Upper lobe of right lung (tissue), 1 donor: ENCODE measurements at regions not wholly inside any gene's neighbourhood (a gene's known extent, or its start where the extent isn't known, plus 50 kb on each side); places are given as distances from the start of the nearest gene placed in this dataset.

Source experiments
- ATAC-seq: fragments of 200-7000 bp; cut with Tn5 transposase; one replicate; pipeline ENCODE4 v1.9.1; 2020; ENCODE audit warnings: mild to moderate bottlenecking, moderate library complexity
- DNase-seq: peaks from one replicate; pipeline ENCODE4 v3.0.0-alpha.2; 2020
- H3K27ac ChIP-seq: fragments of 200-600 bp; one replicate; pipeline ENCODE4 v1.8.0; 2022
- H3K27me3 ChIP-seq: fragments of 200-600 bp; one replicate; pipeline ENCODE4 v1.8.0; 2022; ENCODE audit warnings: mild to moderate bottlenecking
- H3K36me3 ChIP-seq: fragments of 200-600 bp; one replicate; pipeline ENCODE4 v1.8.0; 2022
- H3K4me1 ChIP-seq: fragments of 200-600 bp; one replicate; pipeline ENCODE4 v1.8.0; 2022
- H3K4me3 ChIP-seq: fragments of 200-600 bp; one replicate; pipeline ENCODE4 v1.8.0; 2022; ENCODE audit warnings: mild to moderate bottlenecking
- H3K9me3 ChIP-seq: fragments of 200-600 bp; one replicate; pipeline ENCODE4 v1.8.0; 2022
- CTCF ChIP-seq: fragments of 200-600 bp; IDR thresholded peaks from one replicate; pipeline ENCODE4 v1.8.0; 2022; ENCODE audit warnings: antibody characterized with exemption
- intact Hi-C: fragments of 100-400 bp; cut with DNase I; formaldehyde crosslinking; loops from one replicate; pipeline ENCODE4 v1.11.0; 2022
- donor health status: DM: no; HTN: yes; CAD: no; lungs with severe emphysema.

- Histone ChIP-seq H3K4me3 (no peak overlapping the region), H3K4me1 (no peaks in the 10 kb centered on the region), H3K9me3 (no peaks in the 10 kb centered on the region), H3K36me3 (no peaks in the 10 kb centered on the region), H3K27me3 (no peaks in the 10 kb centered on the region), H3K27ac (no peak overlapping the region)
- intact Hi-C loops = no loop called here
- no peak for ATAC-seq
- TF ChIP-seq CTCF = no peak
- DNase-seq = no peak
These were observed 62.2 kb upstream of the TP63 start for GRCh38 chr3:189568961-189569360.

GRCh38 chr3:189569473-189569872, 61.7 kb upstream of the TP63 start:
- Histone ChIP-seq H3K36me3 (no peaks in the 10 kb centered on the region), H3K4me1 (no peaks in the 10 kb centered on the region), H3K4me3 (no peak overlapping the region), H3K27ac (no peak overlapping the region), H3K9me3 (no peaks in the 10 kb centered on the region), H3K27me3 (no peaks in the 10 kb centered on the region)
- TF ChIP-seq CTCF = no peak
- DNase-seq (no peak), ATAC-seq (no peak)
- intact Hi-C loops = no loop called here

GRCh38 chr3:189570916-189571315, 60.3 kb upstream of the TP63 start:
- no peaks in the 10 kb centered on the region for H3K27me3 ChIP-seq
- no peak for TF ChIP-seq CTCF
- H3K4me1 ChIP-seq = no peaks in the 10 kb centered on the region
- DNase-seq (no peak), ATAC-seq (no peak)
- no peak overlapping the region for H3K4me3 ChIP-seq
- H3K27ac ChIP-seq = no peak overlapping the region
- intact Hi-C loops = no loop called here
- no peaks in the 10 kb centered on the region for H3K36me3 ChIP-seq
- H3K9me3 ChIP-seq = no peaks in the 10 kb centered on the region

GRCh38 chr3:189572249-189572648, 58.9 kb upstream of the TP63 start:
- no peak overlapping the region for H3K27ac ChIP-seq
- intact Hi-C loops = no loop called here
- no peaks in the 10 kb centered on the region for H3K27me3 ChIP-seq
- ATAC-seq = peak; percentile 19
- no peak overlapping the region for H3K4me3 ChIP-seq
- H3K9me3 ChIP-seq = no peaks in the 10 kb centered on the region
- no peak for DNase-seq
- no peak for TF ChIP-seq CTCF
- H3K36me3 ChIP-seq = no peaks in the 10 kb centered on the region
- no peaks in the 10 kb centered on the region for H3K4me1 ChIP-seq

- ATAC-seq (no peak), DNase-seq (no peak)
- no peak for TF ChIP-seq CTCF
- no peak overlapping the region for H3K4me3 ChIP-seq
- no peaks in the 10 kb centered on the region for H3K27me3 ChIP-seq
- no peaks in the 10 kb centered on the region for H3K9me3 ChIP-seq
- no peak overlapping the region for H3K27ac ChIP-seq
- no peaks in the 10 kb centered on the region for H3K4me1 ChIP-seq
- no peaks in the 10 kb centered on the region for H3K36me3 ChIP-seq
- intact Hi-C loops = no loop called here
These were observed 58.2 kb upstream of the TP63 start for GRCh38 chr3:189573004-189573403.

GRCh38 chr3:189576486-189576885, 54.7 kb upstream of the TP63 start:
- Histone ChIP-seq H3K4me3 (no peak overlapping the region), H3K27ac (no peak overlapping the region), H3K36me3 (no peaks in the 10 kb centered on the region), H3K9me3 (no peaks in the 10 kb centered on the region), H3K4me1 (no peaks in the 10 kb centered on the region), H3K27me3 (no peaks in the 10 kb centered on the region)
- no peak for TF ChIP-seq CTCF
- DNase-seq (no peak), ATAC-seq (no peak)
- intact Hi-C loops = no loop called here
